ENCODE measurements at regions not wholly inside any gene's neighbourhood (a gene's known extent, or its start where the extent isn't known, plus 50 kb on each side); places are given as distances from the start of the nearest gene placed in this dataset.

- no peaks in the 10 kb centered on the region for H4K20me1 ChIP-seq (ENCODE audit: insufficient read depth)
- TF ChIP-seq CTCF (conservative IDR thresholded peaks at IDR 0.05; ENCODE audit: low read depth, low read length) = no peak
- no peaks in the 10 kb centered on the region for H3K27me3 ChIP-seq (ENCODE audit: insufficient read depth, low read depth)
- H3K36me3 ChIP-seq (ENCODE audit: insufficient read depth) = no peaks in the 10 kb centered on the region
- H3K27ac ChIP-seq = no peak overlapping the region
- no peak overlapping the region for H2AFZ ChIP-seq (ENCODE audit: low read depth)
- no peaks in the 10 kb centered on the region for H3K79me2 ChIP-seq (ENCODE audit: insufficient read depth, low read depth)
- H3K4me3 ChIP-seq (IDR thresholded peaks at IDR 0.05; ENCODE audit: insufficient read depth, low read depth, low read length) = no peak overlapping the region
- no peak overlapping the region for H3K9ac ChIP-seq
- H3K4me1 ChIP-seq (ENCODE audit: low read depth, poor library complexity, severe bottlenecking) = no peaks in the 10 kb centered on the region
- no peak overlapping the region for H3K4me2 ChIP-seq
These were observed 131.6 kb downstream of the OSR1 start for GRCh38 chr2:19226871-19227270.

GRCh38 chr2:19226386-19226785, 132.0 kb downstream of the OSR1 start:
- Histone ChIP-seq H3K4me1 (ENCODE audit: low read depth, poor library complexity, severe bottlenecking) (no peaks in the 10 kb centered on the region), H2AFZ (ENCODE audit: low read depth) (no peak overlapping the region), H3K79me2 (ENCODE audit: insufficient read depth, low read depth) (no peaks in the 10 kb centered on the region), H3K9ac (no peak overlapping the region), H3K27me3 (ENCODE audit: insufficient read depth, low read depth) (no peaks in the 10 kb centered on the region), H4K20me1 (ENCODE audit: insufficient read depth) (no peaks in the 10 kb centered on the region), H3K4me3 (IDR thresholded peaks at IDR 0.05; ENCODE audit: insufficient read depth, low read depth, low read length) (no peak overlapping the region), H3K36me3 (ENCODE audit: insufficient read depth) (no peaks in the 10 kb centered on the region), H3K4me2 (no peak overlapping the region), H3K27ac (no peak overlapping the region)
- no peak for TF ChIP-seq CTCF (conservative IDR thresholded peaks at IDR 0.05; ENCODE audit: low read depth, low read length)

- Histone ChIP-seq H3K4me1 (ENCODE audit: low read depth, poor library complexity, severe bottlenecking) (no peaks in the 10 kb centered on the region), H3K79me2 (ENCODE audit: insufficient read depth, low read depth) (no peaks in the 10 kb centered on the region), H4K20me1 (ENCODE audit: insufficient read depth) (no peaks in the 10 kb centered on the region), H2AFZ (ENCODE audit: low read depth) (no peak overlapping the region), H3K27me3 (ENCODE audit: insufficient read depth, low read depth) (no peaks in the 10 kb centered on the region), H3K4me2 (no peak overlapping the region), H3K4me3 (IDR thresholded peaks at IDR 0.05; ENCODE audit: insufficient read depth, low read depth, low read length) (no peak overlapping the region), H3K27ac (no peak overlapping the region), H3K36me3 (ENCODE audit: insufficient read depth) (no peaks in the 10 kb centered on the region), H3K9ac (no peak overlapping the region)
- TF ChIP-seq CTCF (conservative IDR thresholded peaks at IDR 0.05; ENCODE audit: low read depth, low read length) = no peak
These were observed 132.5 kb downstream of the OSR1 start for GRCh38 chr2:19225931-19226330.

DNA sequence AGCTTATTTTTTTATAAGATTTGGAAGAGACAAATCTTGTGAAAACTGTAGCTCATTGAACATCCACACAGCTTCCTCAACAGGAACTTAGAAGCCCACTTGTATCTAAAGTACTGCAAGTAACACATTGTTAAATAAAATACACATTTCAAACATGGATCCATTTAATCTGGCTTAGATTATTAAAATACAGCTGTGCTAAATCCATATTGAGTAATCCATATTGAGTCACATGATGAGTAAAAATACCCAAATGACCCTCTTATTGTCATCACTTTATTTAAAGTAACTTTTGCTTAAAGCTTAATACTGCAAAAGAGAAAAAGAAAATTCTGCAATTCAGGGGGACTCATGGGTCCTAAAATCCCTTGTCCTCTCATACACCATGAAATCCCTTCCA, 133.3 kb downstream of the OSR1 start:
- Histone ChIP-seq H3K4me1 (ENCODE audit: low read depth, poor library complexity, severe bottlenecking) (no peaks in the 10 kb centered on the region), H3K27me3 (ENCODE audit: insufficient read depth, low read depth) (no peaks in the 10 kb centered on the region), H4K20me1 (ENCODE audit: insufficient read depth) (no peaks in the 10 kb centered on the region), H3K27ac (no peak overlapping the region), H2AFZ (ENCODE audit: low read depth) (no peak overlapping the region), H3K4me2 (no peak overlapping the region), H3K79me2 (ENCODE audit: insufficient read depth, low read depth) (no peaks in the 10 kb centered on the region), H3K4me3 (IDR thresholded peaks at IDR 0.05; ENCODE audit: insufficient read depth, low read depth, low read length) (no peak overlapping the region), H3K9ac (no peak overlapping the region), H3K36me3 (ENCODE audit: insufficient read depth) (no peaks in the 10 kb centered on the region)
- TF ChIP-seq CTCF (conservative IDR thresholded peaks at IDR 0.05; ENCODE audit: low read depth, low read length) = no peak

DNA sequence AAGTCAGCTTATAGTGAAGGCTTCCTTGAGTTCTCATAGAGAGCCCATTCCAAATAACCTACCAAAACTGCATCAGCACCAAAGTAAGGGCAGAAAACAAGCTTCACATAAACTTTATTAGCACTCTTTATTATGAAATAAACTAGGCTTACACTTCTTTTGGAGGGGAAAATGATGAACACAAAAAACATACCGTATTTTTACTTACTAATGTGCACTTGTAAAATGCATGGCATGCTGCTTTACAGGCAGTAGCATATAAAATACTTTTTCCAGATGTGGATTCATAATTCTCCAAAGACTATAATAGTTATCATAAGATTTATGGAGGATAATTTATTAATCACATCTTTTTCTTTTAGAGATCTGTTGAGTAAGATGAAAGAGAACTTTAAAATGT, 133.9 kb downstream of the OSR1 start:
- Histone ChIP-seq H3K4me3 (IDR thresholded peaks at IDR 0.05; ENCODE audit: insufficient read depth, low read depth, low read length) (no peak overlapping the region), H2AFZ (ENCODE audit: low read depth) (no peak overlapping the region), H3K79me2 (ENCODE audit: insufficient read depth, low read depth) (no peaks in the 10 kb centered on the region), H3K27me3 (ENCODE audit: insufficient read depth, low read depth) (no peaks in the 10 kb centered on the region), H4K20me1 (ENCODE audit: insufficient read depth) (no peaks in the 10 kb centered on the region), H3K36me3 (ENCODE audit: insufficient read depth) (no peaks in the 10 kb centered on the region), H3K4me2 (no peak overlapping the region), H3K9ac (no peak overlapping the region), H3K4me1 (ENCODE audit: low read depth, poor library complexity, severe bottlenecking) (no peaks in the 10 kb centered on the region), H3K27ac (no peak overlapping the region)
- TF ChIP-seq CTCF (conservative IDR thresholded peaks at IDR 0.05; ENCODE audit: low read depth, low read length) = no peak
